ENCODE measurements at regions not wholly inside any gene's neighbourhood (a gene's known extent, or its start where the extent isn't known, plus 50 kb on each side); places are given as distances from the start of the nearest gene placed in this dataset.
"Not testable (repeated sequence)": the region's sequence is repeated elsewhere in the genome, so short reads cannot be mapped to it uniquely, and the experiment has no call there.

DNA sequence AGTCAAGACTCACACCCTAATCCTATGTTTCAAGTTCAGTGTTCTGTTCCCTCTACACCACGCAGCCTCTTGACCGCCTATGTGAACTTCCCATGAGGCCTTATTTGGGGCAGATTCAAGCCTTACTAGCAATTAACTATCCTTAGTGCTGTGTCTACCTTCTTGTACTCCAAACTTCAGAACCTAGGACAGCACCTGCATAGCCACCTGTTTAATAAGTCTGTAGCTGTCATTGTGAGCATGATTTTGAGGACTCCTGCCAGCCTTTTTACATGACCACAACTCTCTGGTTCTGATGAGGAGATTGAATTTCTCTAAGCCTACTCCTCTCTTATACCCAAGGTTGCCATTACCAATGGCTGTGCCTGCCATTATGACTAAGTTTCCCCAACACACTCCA is 50.8 kb upstream of the PCSK1 start:
- Histone ChIP-seq H3K9me3 (ENCODE audit: control insufficient read depth, low read length) (no peaks in the 10 kb centered on the region), H3K4me1 (ENCODE audit: control insufficient read depth, insufficient read depth, low read length) (peaks cover 20% of the 10 kb centered on the region), H3K9ac (ENCODE audit: low read length) (no peak overlapping the region), H3K4me3 (ENCODE audit: low read length) (no peak overlapping the region), H3K36me3 (ENCODE audit: control insufficient read depth, insufficient read depth, low read length, severe bottlenecking) (no peaks in the 10 kb centered on the region), H3K27me3 (replicated peaks; ENCODE audit: control insufficient read depth, insufficient read depth, low read length) (no peaks in the 10 kb centered on the region)
- peak; percentile 24 for DNase-seq (ENCODE audit: low read depth)

DNA sequence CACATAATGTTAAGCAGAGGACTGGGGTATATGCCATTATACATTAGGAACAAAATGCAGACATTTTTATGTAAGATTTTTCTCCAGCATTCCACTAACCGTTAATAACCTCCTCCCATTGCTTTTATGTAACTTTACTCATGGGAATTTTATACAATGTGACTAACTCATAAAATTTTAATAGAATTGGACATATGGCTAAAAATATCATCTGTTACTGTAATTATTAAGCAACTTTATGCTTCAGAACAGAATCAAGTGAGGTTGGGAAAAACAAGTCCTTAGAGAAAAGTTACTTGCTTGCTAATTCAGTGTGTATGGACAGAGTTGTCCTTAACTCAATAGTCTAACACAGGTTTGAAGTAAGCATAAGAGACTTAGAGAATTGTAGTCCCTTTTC is 54.8 kb upstream of the PCSK1 start:
- Histone ChIP-seq H3K9ac (ENCODE audit: low read length) (peak overlapping the region; percentile 52), H3K9me3 (ENCODE audit: control insufficient read depth, low read length) (no peaks in the 10 kb centered on the region), H3K4me3 (ENCODE audit: low read length) (peak overlapping the region; percentile 10), H3K27me3 (replicated peaks; ENCODE audit: control insufficient read depth, insufficient read depth, low read length) (no peaks in the 10 kb centered on the region), H3K36me3 (ENCODE audit: control insufficient read depth, insufficient read depth, low read length, severe bottlenecking) (no peaks in the 10 kb centered on the region), H3K4me1 (ENCODE audit: control insufficient read depth, insufficient read depth, low read length) (peaks cover 22% of the 10 kb centered on the region)
- no peak for DNase-seq (ENCODE audit: low read depth)

DNA sequence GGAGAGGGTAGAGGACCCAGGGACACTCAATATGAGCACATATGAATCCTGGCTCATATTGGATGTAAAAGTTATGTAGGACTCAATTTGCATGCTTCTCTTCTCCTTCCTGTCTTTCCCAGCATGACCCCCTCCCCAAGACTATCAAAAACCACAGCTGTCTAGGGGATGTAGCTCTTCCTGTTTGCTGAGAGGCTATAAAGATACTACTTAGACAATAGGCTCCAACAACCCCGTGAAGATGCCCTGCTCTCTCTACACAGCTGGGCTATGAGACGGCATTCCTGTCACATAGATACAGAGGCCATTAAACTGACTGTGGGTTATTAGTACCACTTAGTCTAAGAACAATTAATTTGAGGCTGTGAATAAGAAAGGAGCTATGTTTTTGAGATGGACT is 56.5 kb upstream of the PCSK1 start:
- no peaks in the 10 kb centered on the region for H3K36me3 ChIP-seq (ENCODE audit: control insufficient read depth, insufficient read depth, low read length, severe bottlenecking)
- no peak for DNase-seq (ENCODE audit: low read depth)
- peaks cover 22% of the 10 kb centered on the region for H3K4me1 ChIP-seq (ENCODE audit: control insufficient read depth, insufficient read depth, low read length)
- H3K9me3 ChIP-seq (ENCODE audit: control insufficient read depth, low read length), result no peaks in the 10 kb centered on the region
- H3K27me3 ChIP-seq (replicated peaks; ENCODE audit: control insufficient read depth, insufficient read depth, low read length), result no peaks in the 10 kb centered on the region
- no peak overlapping the region for H3K4me3 ChIP-seq (ENCODE audit: low read length)
- H3K9ac ChIP-seq (ENCODE audit: low read length), result no peak overlapping the region

DNA sequence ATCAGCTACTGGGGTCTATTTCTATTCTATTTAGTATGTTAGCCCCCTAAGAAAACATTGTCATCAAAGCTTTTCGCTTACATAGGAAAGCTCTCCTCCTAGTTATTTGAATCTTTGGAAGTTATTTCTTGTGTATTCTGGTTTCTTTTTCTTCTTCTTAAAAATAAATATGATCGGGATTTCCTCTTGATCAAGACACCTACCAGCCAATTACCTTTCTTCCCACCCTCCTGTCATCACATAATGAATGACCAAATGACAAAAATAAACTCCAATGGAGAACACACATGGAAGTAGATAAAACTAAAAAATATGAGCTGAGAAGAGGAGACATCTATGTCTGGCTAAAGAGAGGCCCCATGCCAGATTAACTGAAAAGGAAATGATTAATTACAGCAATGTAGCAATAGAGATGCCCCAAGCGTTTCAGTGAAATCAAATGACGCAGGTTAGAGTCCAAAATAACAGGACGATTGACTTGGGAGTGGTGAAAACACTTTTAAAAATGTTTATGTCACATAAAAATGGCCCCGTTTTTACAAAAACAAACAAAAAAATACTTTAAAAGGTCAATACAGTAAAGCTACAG is 59.5 kb upstream of the PCSK1 start:
- no peaks in the 10 kb centered on the region for H3K9me3 ChIP-seq (ENCODE audit: control insufficient read depth, low read length)
- H3K36me3 ChIP-seq (ENCODE audit: control insufficient read depth, insufficient read depth, low read length, severe bottlenecking), result no peaks in the 10 kb centered on the region

GRCh38 chr5:96493219-96493790 is 60.3 kb upstream of the PCSK1 start:
- Histone ChIP-seq H3K27me3 (replicated peaks; ENCODE audit: control insufficient read depth, insufficient read depth, low read length) (no peaks in the 10 kb centered on the region), H3K4me3 (ENCODE audit: low read length) (no peak overlapping the region), H3K9me3 (ENCODE audit: control insufficient read depth, low read length) (no peaks in the 10 kb centered on the region), H3K9ac (ENCODE audit: low read length) (no peak overlapping the region), H3K4me1 (ENCODE audit: control insufficient read depth, insufficient read depth, low read length) (peaks cover 10% of the 10 kb centered on the region), H3K36me3 (ENCODE audit: control insufficient read depth, insufficient read depth, low read length, severe bottlenecking) (no peaks in the 10 kb centered on the region)
- no peak for DNase-seq (ENCODE audit: low read depth)

More for the DNA sequence above, 59.5 kb upstream of the PCSK1 start:
- no peak for DNase-seq (ENCODE audit: low read depth)
- Histone ChIP-seq H3K27me3 (replicated peaks; ENCODE audit: control insufficient read depth, insufficient read depth, low read length) (no peaks in the 10 kb centered on the region), H3K9ac (ENCODE audit: low read length) (no peak overlapping the region), H3K4me3 (ENCODE audit: low read length) (no peak overlapping the region), H3K4me1 (ENCODE audit: control insufficient read depth, insufficient read depth, low read length) (peaks cover 18% of the 10 kb centered on the region)

DNA sequence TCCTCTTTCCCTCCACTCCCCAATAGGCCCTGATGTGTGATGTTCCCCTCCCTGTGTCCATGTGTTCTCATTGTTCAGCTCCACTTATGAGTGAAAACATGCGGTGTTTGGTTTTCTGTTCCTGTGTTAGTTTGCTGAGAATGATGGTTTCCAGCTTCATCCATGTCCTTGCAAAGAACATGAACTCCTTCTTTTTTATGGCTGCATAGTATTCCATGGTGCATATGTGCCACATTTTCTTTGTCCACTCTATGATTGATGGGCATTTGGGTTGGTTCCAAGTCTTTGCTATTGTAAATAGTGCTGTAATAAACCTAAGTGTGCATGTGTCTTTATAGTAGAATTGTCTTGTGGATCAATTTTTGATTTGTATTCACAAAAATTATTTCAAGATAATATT is 62.4 kb upstream of the PCSK1 start:
- DNase-seq (ENCODE audit: low read depth); H3K36me3 ChIP-seq (ENCODE audit: control insufficient read depth, insufficient read depth, low read length, severe bottlenecking); H3K4me3 ChIP-seq (ENCODE audit: low read length); H3K9me3 ChIP-seq (ENCODE audit: control insufficient read depth, low read length); H3K9ac ChIP-seq (ENCODE audit: low read length); H3K4me1 ChIP-seq (ENCODE audit: control insufficient read depth, insufficient read depth, low read length); H3K27me3 ChIP-seq (replicated peaks; ENCODE audit: control insufficient read depth, insufficient read depth, low read length): not testable (repeated sequence)

DNA sequence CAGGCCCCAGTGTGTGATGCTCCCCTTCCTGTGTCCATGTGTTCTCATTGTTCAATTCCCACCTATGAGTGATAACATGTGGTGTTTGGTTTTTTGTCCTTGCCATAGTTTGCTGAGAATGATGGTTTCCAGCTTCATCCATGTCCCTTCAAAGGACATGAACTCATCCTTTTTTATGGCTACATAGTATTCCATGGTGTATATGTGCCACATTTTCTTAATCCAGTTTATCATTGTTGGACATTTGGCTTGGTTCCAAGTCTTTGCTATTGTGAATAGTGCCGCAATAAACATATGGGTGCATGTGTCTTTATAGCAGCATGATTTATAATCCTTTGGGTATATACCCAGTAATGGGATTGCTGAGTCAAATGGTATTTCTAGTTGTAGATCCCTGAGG is 64.0 kb upstream of the PCSK1 start:
- H3K4me1 ChIP-seq (ENCODE audit: control insufficient read depth, insufficient read depth, low read length); DNase-seq (ENCODE audit: low read depth); H3K9ac ChIP-seq (ENCODE audit: low read length): not testable (repeated sequence)

GRCh38 chr5:96499753-96500345 is 66.8 kb upstream of the PCSK1 start:
- no peak for DNase-seq (ENCODE audit: low read depth)
- Histone ChIP-seq H3K27me3 (replicated peaks; ENCODE audit: control insufficient read depth, insufficient read depth, low read length) (no peaks in the 10 kb centered on the region), H3K4me3 (ENCODE audit: low read length) (no peak overlapping the region), H3K4me1 (ENCODE audit: control insufficient read depth, insufficient read depth, low read length) (peaks cover 3% of the 10 kb centered on the region), H3K36me3 (ENCODE audit: control insufficient read depth, insufficient read depth, low read length, severe bottlenecking) (no peaks in the 10 kb centered on the region), H3K9ac (ENCODE audit: low read length) (no peak overlapping the region), H3K9me3 (ENCODE audit: control insufficient read depth, low read length) (peaks cover 14% of the 10 kb centered on the region)

More for the DNA sequence above, 64.0 kb upstream of the PCSK1 start:
- H3K27me3 ChIP-seq (replicated peaks; ENCODE audit: control insufficient read depth, insufficient read depth, low read length); H3K36me3 ChIP-seq (ENCODE audit: control insufficient read depth, insufficient read depth, low read length, severe bottlenecking); H3K4me3 ChIP-seq (ENCODE audit: low read length): not testable (repeated sequence)
- peaks cover 14% of the 10 kb centered on the region for H3K9me3 ChIP-seq (ENCODE audit: control insufficient read depth, low read length)

- Histone ChIP-seq H3K4me3 (ENCODE audit: low read length) (no peak overlapping the region), H3K36me3 (ENCODE audit: control insufficient read depth, insufficient read depth, low read length, severe bottlenecking) (no peaks in the 10 kb centered on the region), H3K9me3 (ENCODE audit: control insufficient read depth, low read length) (peaks cover 14% of the 10 kb centered on the region), H3K27me3 (replicated peaks; ENCODE audit: control insufficient read depth, insufficient read depth, low read length) (no peaks in the 10 kb centered on the region), H3K9ac (ENCODE audit: low read length) (no peak overlapping the region), H3K4me1 (ENCODE audit: control insufficient read depth, insufficient read depth, low read length) (peaks cover 3% of the 10 kb centered on the region)
- DNase-seq (ENCODE audit: low read depth), result no peak
These were observed 69.1 kb upstream of the PCSK1 start for GRCh38 chr5:96501991-96502646.

DNA sequence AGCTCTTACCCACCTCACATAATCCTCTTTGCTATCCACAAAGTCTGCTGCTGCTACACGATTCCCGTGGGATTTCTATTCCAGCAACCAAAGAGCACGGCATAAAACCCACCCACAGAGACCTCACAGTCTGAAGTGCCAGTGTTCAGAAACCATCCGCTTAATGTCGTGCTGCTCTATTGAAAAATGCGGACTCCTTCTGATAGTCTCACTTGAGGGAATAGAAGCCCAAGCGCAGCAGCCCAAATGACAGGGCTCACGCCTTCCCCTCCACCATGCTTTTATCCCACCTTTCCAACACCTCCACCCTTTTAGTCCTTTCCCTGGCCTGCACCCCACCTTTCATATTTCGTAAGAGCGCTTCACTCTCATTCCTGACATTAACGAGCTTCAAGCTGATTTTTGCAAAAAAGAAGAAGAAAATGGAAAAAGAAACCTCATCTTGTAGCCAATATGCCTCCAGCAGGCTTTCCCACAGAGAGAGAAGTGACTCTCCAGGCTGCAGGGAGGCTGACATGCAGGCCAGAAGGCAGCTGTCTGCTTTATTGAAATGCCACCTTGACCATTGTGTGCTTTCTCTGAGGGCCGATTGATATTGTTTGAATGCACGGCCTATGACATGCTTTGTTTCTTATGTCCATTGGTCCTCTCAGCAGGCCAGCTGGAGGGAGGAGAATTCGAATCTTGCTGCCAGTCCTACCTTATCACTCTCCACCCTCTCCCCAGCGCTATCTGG is 70.6 kb upstream of the PCSK1 start:
- Histone ChIP-seq H3K9ac (ENCODE audit: low read length) (no peak overlapping the region), H3K27me3 (replicated peaks; ENCODE audit: control insufficient read depth, insufficient read depth, low read length) (no peaks in the 10 kb centered on the region), H3K4me3 (ENCODE audit: low read length) (no peak overlapping the region), H3K4me1 (ENCODE audit: control insufficient read depth, insufficient read depth, low read length) (peaks cover 3% of the 10 kb centered on the region), H3K36me3 (ENCODE audit: control insufficient read depth, insufficient read depth, low read length, severe bottlenecking) (no peaks in the 10 kb centered on the region), H3K9me3 (ENCODE audit: control insufficient read depth, low read length) (peaks cover 14% of the 10 kb centered on the region)
- DNase-seq (ENCODE audit: low read depth), result no peak

GRCh38 chr5:96506376-96506775 is 73.3 kb upstream of the PCSK1 start:
- Histone ChIP-seq H3K9ac (ENCODE audit: low read length) (no peak overlapping the region), H3K36me3 (ENCODE audit: control insufficient read depth, insufficient read depth, low read length, severe bottlenecking) (no peaks in the 10 kb centered on the region)

More at GRCh38 chr5:96506376-96506775, 73.3 kb upstream of the PCSK1 start:
- H3K4me1 ChIP-seq (ENCODE audit: control insufficient read depth, insufficient read depth, low read length), result peaks cover 23% of the 10 kb centered on the region
- H3K4me3 ChIP-seq (ENCODE audit: low read length), result no peak overlapping the region
- no peak for DNase-seq (ENCODE audit: low read depth)
- H3K27me3 ChIP-seq (replicated peaks; ENCODE audit: control insufficient read depth, insufficient read depth, low read length), result no peaks in the 10 kb centered on the region
- peaks cover 3% of the 10 kb centered on the region for H3K9me3 ChIP-seq (ENCODE audit: control insufficient read depth, low read length)

Data from adipocyte (in vitro differentiated cells).